ENCODE measurements at regions not wholly inside any gene's neighbourhood (a gene's known extent, or its start where the extent isn't known, plus 50 kb on each side); places are given as distances from the start of the nearest gene placed in this dataset.

DNA sequence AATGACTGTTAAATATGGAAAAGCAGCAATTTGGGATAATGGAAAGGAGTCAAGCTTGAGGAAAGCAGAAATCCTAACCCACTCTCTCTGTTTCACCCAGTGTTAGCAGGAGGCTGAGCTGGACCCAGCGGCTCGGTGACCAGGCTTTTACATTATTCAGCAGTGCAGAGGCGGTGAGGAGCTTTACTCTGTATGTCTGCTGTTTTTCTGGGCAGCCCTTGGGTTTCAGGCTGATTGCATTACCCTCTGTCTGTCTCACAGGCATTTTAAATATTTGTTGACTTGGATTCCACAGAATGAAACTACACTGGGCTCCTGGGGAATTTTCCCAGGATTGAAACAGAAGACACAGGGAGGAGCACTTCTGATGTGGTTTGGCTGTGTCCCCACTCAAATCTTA lies 368.0 kb downstream of the GALR1 start:
- 84 to 94% methylated on average over 3 of the region's 3 CpGs for WGBS, 2 donors
- H3K27me3 ChIP-seq = no peaks in the 10 kb centered on the region
- no peaks in the 10 kb centered on the region for H3K9me3 ChIP-seq
- no peaks in the 10 kb centered on the region for H3K36me3 ChIP-seq
- TF ChIP-seq POLR2A (IDR thresholded peaks at IDR 0.05) = no peak
- no peak for TF ChIP-seq POLR2AphosphoS5 (IDR thresholded peaks at IDR 0.05)
- no peak for TF ChIP-seq EP300 (IDR thresholded peaks at IDR 0.05)
- TF ChIP-seq, protein P1, sequence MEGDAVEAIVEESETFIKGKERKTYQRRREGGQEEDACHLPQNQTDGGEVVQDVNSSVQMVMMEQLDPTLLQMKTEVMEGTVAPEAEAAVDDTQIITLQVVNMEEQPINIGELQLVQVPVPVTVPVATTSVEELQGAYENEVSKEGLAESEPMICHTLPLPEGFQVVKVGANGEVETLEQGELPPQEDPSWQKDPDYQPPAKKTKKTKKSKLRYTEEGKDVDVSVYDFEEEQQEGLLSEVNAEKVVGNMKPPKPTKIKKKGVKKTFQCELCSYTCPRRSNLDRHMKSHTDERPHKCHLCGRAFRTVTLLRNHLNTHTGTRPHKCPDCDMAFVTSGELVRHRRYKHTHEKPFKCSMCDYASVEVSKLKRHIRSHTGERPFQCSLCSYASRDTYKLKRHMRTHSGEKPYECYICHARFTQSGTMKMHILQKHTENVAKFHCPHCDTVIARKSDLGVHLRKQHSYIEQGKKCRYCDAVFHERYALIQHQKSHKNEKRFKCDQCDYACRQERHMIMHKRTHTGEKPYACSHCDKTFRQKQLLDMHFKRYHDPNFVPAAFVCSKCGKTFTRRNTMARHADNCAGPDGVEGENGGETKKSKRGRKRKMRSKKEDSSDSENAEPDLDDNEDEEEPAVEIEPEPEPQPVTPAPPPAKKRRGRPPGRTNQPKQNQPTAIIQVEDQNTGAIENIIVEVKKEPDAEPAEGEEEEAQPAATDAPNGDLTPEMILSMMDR (IDR thresholded peaks at IDR 0.05) = no peak
- no peak for DNase-seq
- intact Hi-C loops (cut with DNase I) = no loop called here
- no peak overlapping the region for H3K27ac ChIP-seq
- H3K4me1 ChIP-seq = peaks cover 0 to 10% (median 0%) of the 10 kb centered on the region in 4 donors
- no peak overlapping the region for H3K4me3 ChIP-seq

GRCh38 chr18:77619525-77619924 lies 369.9 kb downstream of the GALR1 start:
- Histone ChIP-seq H3K4me3 (no peak overlapping the region), H3K27me3 (no peaks in the 10 kb centered on the region), H3K9me3 (no peaks in the 10 kb centered on the region), H3K36me3 (no peaks in the 10 kb centered on the region), H3K27ac (peak overlapping the region in 1 of 4 donors; percentile 29), H3K4me1 (peaks cover 0 to 10% (median 0%) of the 10 kb centered on the region in 4 donors)
- no peak for DNase-seq
- intact Hi-C loops (cut with DNase I) = no loop called here
- no peak for TF ChIP-seq EP300 (IDR thresholded peaks at IDR 0.05)
- TF ChIP-seq POLR2A (IDR thresholded peaks at IDR 0.05) = no peak
- TF ChIP-seq, protein P1 (IDR thresholded peaks at IDR 0.05) = no peak
- no peak for TF ChIP-seq POLR2AphosphoS5 (IDR thresholded peaks at IDR 0.05)

DNA sequence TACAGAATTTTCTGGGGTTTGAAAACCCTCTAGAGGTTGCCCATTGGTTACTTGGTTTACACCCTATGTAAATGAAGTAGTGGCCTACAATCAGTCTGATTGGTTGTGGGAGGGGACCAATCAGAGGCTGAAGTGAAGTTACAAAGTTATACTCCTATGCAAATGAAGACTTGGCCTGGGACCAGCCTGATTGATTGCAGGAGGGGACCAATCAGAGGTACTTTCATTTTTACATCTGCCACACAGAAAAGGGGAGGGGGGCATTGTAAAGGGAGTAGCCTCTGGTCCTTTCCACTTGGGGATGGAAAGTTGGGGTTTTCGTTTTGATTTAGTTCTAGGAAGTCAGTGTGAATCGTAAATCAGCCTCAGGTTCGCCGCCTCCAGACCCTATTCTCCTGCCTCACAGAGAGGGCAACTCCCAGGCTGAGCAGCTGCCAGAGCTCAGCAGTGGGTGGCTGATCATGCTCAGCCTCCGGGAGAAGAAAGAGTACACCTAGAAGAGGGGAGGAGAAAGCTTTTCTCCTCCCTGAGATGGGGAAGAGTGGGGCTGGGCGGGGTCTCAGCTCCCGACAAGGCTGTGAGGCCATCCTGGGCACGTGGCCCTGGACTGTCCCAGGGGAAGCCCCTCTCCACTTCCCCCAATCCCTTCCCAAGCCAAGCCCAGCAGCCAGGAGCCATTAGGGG lies 372.5 kb downstream of the GALR1 start:
- Histone ChIP-seq H3K9me3 (no peaks in the 10 kb centered on the region), H3K27me3 (no peaks in the 10 kb centered on the region), H3K4me1 (peaks cover 0 to 10% (median 0%) of the 10 kb centered on the region in 4 donors), H3K36me3 (no peaks in the 10 kb centered on the region), H3K27ac (no peak overlapping the region), H3K4me3 (no peak overlapping the region)
- intact Hi-C loops (cut with DNase I) = no loop called here
- TF ChIP-seq POLR2A (IDR thresholded peaks at IDR 0.05) (no peak), POLR2AphosphoS5 (IDR thresholded peaks at IDR 0.05) (no peak), EP300 (IDR thresholded peaks at IDR 0.05) (no peak)
- TF ChIP-seq, protein P1 (IDR thresholded peaks at IDR 0.05) = no peak
- WGBS, 2 donors = 54 to 69% methylated on average over 8 of the region's 8 CpGs
- DNase-seq = no peak

GRCh38 chr18:77632758-77633157 lies 383.1 kb downstream of the GALR1 start:
- H3K27ac ChIP-seq = no peak overlapping the region
- no peaks in the 10 kb centered on the region for H3K9me3 ChIP-seq
- no peak for TF ChIP-seq EP300 (IDR thresholded peaks at IDR 0.05)
- TF ChIP-seq, protein P1 (IDR thresholded peaks at IDR 0.05) = no peak
- H3K4me3 ChIP-seq = no peak overlapping the region
- no peak for DNase-seq
- 74 to 79% methylated on average over 8 of the region's 8 CpGs for WGBS, 2 donors
- H3K36me3 ChIP-seq = no peaks in the 10 kb centered on the region
- H3K27me3 ChIP-seq = no peaks in the 10 kb centered on the region
- no peaks in the 10 kb centered on the region for H3K4me1 ChIP-seq
- intact Hi-C loops (cut with DNase I) = no loop called here

GRCh38 chr18:77634494-77634893 lies 384.8 kb downstream of the GALR1 start:
- H3K27ac ChIP-seq = no peak overlapping the region
- no peak overlapping the region for H3K4me3 ChIP-seq
- DNase-seq = no peak
- no peaks in the 10 kb centered on the region for H3K4me1 ChIP-seq
- H3K9me3 ChIP-seq = no peaks in the 10 kb centered on the region
- H3K27me3 ChIP-seq = no peaks in the 10 kb centered on the region
- WGBS, 2 donors = 79 to 86% methylated on average over 7 of the region's 7 CpGs
- no peak for TF ChIP-seq EP300 (IDR thresholded peaks at IDR 0.05)
- TF ChIP-seq POLR2AphosphoS5 (IDR thresholded peaks at IDR 0.05) = no peak
- TF ChIP-seq POLR2A (IDR thresholded peaks at IDR 0.05) = no peak
- TF ChIP-seq, protein P1 (IDR thresholded peaks at IDR 0.05) = no peak
- no peaks in the 10 kb centered on the region for H3K36me3 ChIP-seq
- intact Hi-C loops (cut with DNase I) = no loop called here

All from sigmoid colon (tissue), 6 donors.